IPS-11a (cell line): ENCODE measurements at regions not wholly inside any gene's neighbourhood (a gene's known extent, or its start where the extent isn't known, plus 50 kb on each side); places are given as distances from the start of the nearest gene placed in this dataset.
"Not testable (repeated sequence)": the region's sequence is repeated elsewhere in the genome, so short reads cannot be mapped to it uniquely, and the experiment has no call there.

Experiments used
- H3K4me3 ChIP-seq: one replicate; pipeline ENCODE4 v1.5.1; 2013; ENCODE audit warnings: low read depth, low read length, control low read depth

GRCh38 chr2:163123526-163123925 lies 285.0 kb upstream of the KCNH7 start:
- H3K4me3 ChIP-seq, result no peak overlapping the region

DNA sequence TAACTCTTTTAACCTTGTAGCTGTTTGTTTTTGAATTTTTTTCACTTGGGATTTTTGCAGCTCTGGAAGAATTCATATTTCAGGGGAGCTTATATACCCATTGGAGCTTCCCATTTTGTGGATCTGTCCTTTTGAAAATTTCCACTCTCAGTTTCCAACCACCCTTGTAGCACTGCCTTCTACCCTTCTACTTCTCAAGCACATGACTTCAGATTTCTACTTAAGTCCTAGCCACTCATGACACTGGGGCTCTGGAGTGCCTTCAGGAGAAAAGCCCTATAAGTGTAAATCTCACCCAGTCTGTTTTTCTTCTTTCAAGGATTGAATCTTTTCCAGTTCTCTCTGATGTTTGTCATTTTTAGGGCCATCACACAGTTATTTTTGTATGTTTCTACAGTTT lies 283.7 kb upstream of the KCNH7 start:
- H3K4me3 ChIP-seq, result no peak overlapping the region

- H3K4me3 ChIP-seq, result no peak overlapping the region
These were observed 282.9 kb upstream of the KCNH7 start for GRCh38 chr2:163121483-163121882.

- no peak overlapping the region for H3K4me3 ChIP-seq
These were observed 281.4 kb upstream of the KCNH7 start for GRCh38 chr2:163119966-163120365.

- no peak overlapping the region for H3K4me3 ChIP-seq
These were observed 248.4 kb upstream of the KCNH7 start for GRCh38 chr2:163086940-163087339.

- H3K4me3 ChIP-seq, result not testable (repeated sequence)
These were observed 246.9 kb upstream of the KCNH7 start for GRCh38 chr2:163085366-163086024.

- H3K4me3 ChIP-seq, result no peak overlapping the region
These were observed 243.2 kb upstream of the KCNH7 start for GRCh38 chr2:163081754-163082153.

- H3K4me3 ChIP-seq, result no peak overlapping the region
These were observed 238.7 kb upstream of the KCNH7 start for GRCh38 chr2:163077241-163077640.

GRCh38 chr2:163066085-163066484 lies 227.5 kb upstream of the KCNH7 start:
- no peak overlapping the region for H3K4me3 ChIP-seq

DNA sequence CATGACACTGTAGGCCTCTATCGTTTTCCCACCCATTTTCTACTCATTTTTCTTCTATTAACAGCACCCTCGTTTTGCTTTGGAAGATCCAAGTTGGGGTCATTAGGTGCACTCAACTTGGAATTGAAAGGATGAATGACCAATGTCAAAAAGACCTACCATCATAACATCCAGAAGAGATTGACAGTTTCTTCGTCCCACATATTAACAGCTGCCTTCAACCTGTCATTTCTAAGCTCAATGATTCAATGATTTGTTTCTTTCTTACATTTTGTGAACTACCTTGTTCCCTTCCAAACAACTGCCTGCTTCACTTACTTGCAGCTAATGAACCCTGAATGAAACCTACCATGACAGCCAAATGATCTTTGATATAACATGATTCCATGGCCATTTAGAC lies 224.0 kb upstream of the KCNH7 start:
- no peak overlapping the region for H3K4me3 ChIP-seq

DNA sequence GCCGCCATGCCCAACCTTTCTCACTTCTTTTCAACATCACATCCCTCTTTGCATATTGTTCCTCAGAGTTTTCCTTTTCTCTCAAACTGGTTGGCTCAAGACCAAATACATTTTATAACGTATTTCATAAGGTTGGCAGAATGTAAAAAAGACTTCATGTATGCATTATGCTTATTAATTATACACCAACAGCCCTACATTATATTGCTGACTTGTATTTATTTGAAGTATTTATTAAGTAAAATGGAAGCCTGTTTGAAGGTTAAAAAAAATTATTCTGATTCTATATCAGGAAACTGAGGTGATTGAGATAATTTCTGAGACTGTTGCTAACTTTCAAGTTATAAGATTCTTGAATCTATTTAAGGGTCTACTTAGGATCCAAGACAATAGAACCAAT lies 208.0 kb upstream of the KCNH7 start:
- no peak overlapping the region for H3K4me3 ChIP-seq

DNA sequence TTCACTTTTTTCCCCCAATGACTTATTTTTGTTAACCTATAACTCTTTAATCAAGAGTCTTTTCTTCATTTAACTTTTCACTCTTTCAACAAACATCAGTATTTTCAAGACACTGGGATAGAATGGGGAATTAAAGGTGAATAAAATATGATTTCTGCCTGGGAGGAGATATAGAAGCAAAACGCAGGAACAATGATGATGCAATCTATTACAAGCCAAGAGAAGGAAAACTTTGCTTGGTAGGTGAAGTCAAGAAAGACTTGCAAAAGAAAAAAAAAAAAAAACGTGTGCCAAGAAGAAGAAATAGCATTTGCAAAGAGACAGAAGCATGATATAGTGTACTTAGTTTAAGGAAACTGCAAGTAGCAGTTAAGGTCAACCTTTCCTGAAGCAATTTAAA lies 207.3 kb upstream of the KCNH7 start:
- H3K4me3 ChIP-seq, result no peak overlapping the region

- no peak overlapping the region for H3K4me3 ChIP-seq
These were observed 205.5 kb upstream of the KCNH7 start for GRCh38 chr2:163044114-163044513.

DNA sequence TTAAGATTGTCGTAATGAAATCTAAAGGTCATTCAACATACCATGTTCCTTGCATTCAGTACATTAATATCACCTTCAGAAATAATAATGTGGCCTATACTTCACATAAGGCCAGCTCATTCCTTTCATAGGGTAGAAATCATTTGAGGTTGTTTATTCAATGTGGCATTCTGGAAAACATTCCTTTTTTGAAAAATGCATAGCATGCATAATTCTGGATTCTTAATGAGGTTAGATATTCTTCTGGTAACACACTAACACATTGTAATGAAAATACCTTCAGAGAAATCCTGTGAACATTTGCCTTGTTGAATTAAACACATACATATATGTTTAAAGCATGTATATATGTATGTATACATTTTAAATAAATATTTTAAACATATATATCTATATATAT lies 204.6 kb upstream of the KCNH7 start:
- no peak overlapping the region for H3K4me3 ChIP-seq

GRCh38 chr2:163039266-163039665 lies 200.7 kb upstream of the KCNH7 start:
- no peak overlapping the region for H3K4me3 ChIP-seq

- no peak overlapping the region for H3K4me3 ChIP-seq
These were observed 190.2 kb upstream of the KCNH7 start for GRCh38 chr2:163028807-163029206.

- not testable (repeated sequence) for H3K4me3 ChIP-seq
These were observed 187.7 kb upstream of the KCNH7 start for GRCh38 chr2:163026136-163026775.

GRCh38 chr2:163016882-163017281 lies 178.3 kb upstream of the KCNH7 start:
- H3K4me3 ChIP-seq, result not testable (repeated sequence)

DNA sequence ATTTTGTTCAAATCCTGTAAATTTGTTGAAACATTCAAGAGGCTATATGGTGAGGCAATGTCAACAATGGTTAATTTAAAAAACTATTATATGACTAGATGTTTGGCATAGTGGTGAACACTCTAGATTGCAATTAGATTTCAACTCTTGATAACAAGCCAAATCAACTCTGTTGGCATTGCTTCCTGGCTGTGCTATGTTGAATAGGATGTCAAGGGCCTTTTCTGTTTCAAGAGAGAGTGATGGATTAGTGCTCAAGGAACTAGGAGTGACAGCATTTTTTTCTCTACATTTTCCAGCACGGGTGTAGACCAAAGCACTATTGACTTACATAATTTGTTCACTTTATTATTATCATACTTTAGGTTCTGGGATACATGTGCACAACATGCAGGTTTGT lies 172.4 kb upstream of the KCNH7 start:
- H3K4me3 ChIP-seq, result no peak overlapping the region

DNA sequence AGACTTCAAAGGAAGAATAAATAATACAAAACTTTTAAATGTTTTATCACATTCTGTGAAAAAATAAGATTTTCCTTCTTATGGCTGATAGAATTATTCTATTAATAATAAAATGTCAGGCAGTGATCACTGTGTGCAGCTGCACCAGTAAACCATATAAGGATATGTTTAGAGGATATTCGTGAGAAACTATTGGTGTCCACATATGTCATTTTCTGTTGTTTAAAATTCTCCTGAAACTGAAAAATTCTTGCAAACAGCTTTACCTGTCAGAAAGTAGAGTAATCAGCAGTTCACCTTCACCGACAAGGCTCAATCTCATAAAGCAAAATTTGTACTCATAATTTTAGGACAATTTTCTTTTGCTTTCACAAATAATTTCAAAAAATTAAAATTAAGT lies 170.1 kb upstream of the KCNH7 start:
- H3K4me3 ChIP-seq, result no peak overlapping the region

DNA sequence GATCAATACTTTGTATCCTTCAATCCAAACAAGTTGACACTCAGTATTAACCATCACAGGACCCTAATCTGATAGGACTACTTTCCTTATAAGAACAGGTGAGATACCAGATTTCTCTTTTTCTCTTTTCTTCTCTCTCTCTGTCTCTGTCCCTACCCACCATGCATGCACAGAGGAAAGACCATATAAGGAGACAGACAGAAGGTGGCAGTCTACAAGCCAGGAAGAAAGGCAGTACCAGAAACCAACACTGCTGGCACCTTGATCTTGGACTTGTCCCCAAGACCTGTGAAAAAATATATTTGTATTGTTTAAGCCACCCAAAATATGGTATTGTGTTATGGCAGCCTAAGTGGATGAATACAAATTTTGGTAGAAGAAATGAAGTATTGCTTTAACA lies 156.2 kb upstream of the KCNH7 start:
- no peak overlapping the region for H3K4me3 ChIP-seq

- H3K4me3 ChIP-seq, result no peak overlapping the region
These were observed 154.3 kb upstream of the KCNH7 start for GRCh38 chr2:162992828-162993227.

DNA sequence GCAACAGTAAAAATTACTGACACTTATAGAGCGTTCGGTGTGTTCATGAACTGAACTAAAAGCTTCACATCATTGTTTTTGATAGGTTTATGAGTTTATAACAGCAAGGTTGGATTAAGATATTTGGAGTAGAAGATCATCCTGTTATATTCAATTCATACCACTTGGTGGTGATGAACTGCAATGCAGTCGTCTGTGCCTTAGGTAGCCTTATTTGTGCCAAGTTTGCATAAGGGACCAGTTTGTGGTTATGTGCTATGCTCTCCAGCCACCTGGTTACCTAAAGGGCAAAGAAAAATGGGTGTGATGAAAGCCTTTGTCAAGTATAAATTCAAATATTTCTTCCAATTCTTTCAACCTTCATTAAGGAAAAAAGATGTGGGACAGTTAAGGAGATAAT lies 150.9 kb upstream of the KCNH7 start:
- no peak overlapping the region for H3K4me3 ChIP-seq
